ENCODE measurements at regions not wholly inside any gene's neighbourhood (a gene's known extent, or its start where the extent isn't known, plus 50 kb on each side); places are given as distances from the start of the nearest gene placed in this dataset.
"Not testable (repeated sequence)": the region's sequence is repeated elsewhere in the genome, so short reads cannot be mapped to it uniquely, and the experiment has no call there.

GRCh38 chr22:22369219-22369963, 124.8 kb downstream of the VPREB1 start:
- POLR2A ChIA-PET, CTCF ChIA-PET: not testable (repeated sequence)

- CTCF ChIA-PET = no interaction called here
- POLR2A ChIA-PET = no interaction called here
Observed at GRCh38 chr22:22369964-22370270, 125.3 kb downstream of the VPREB1 start.

- ChIA-PET POLR2A (no interaction called here), CTCF (no interaction called here)
Observed at GRCh38 chr22:22371031-22371541, 126.5 kb downstream of the VPREB1 start.

- ChIA-PET CTCF (no interaction called here), POLR2A (no interaction called here)
Observed at GRCh38 chr22:22372086-22372485, 127.5 kb downstream of the VPREB1 start.

- ChIA-PET CTCF (no interaction called here), POLR2A (no interaction called here)
Observed at GRCh38 chr22:22374163-22374562, 129.6 kb downstream of the VPREB1 start.

GRCh38 chr22:22374579-22374978, 130.0 kb downstream of the VPREB1 start:
- POLR2A ChIA-PET = no interaction called here
- CTCF ChIA-PET = no interaction called here

- CTCF ChIA-PET = no interaction called here
- POLR2A ChIA-PET = no interaction called here
Observed at GRCh38 chr22:22375576-22376351, 131.2 kb downstream of the VPREB1 start.

- ChIA-PET POLR2A (no interaction called here), CTCF (no interaction called here)
Observed at GRCh38 chr22:22376352-22376706, 131.7 kb downstream of the VPREB1 start.

GRCh38 chr22:22376884-22377283, 131.7 kb downstream of the ZNF280B start:
- POLR2A ChIA-PET, CTCF ChIA-PET: not testable (repeated sequence)

- CTCF ChIA-PET = no interaction called here
- POLR2A ChIA-PET = no interaction called here
Observed at GRCh38 chr22:22377335-22377734, 131.2 kb downstream of the ZNF280B start.

- ChIA-PET POLR2A (no interaction called here), CTCF (no interaction called here)
Observed at GRCh38 chr22:22378446-22379415, 129.8 kb downstream of the ZNF280B start.

GRCh38 chr22:22380098-22381030, 128.2 kb downstream of the ZNF280B start:
- POLR2A ChIA-PET = no interaction called here
- CTCF ChIA-PET = no interaction called here

- CTCF ChIA-PET, POLR2A ChIA-PET: not testable (repeated sequence)
Observed at GRCh38 chr22:22381292-22381691, 127.2 kb downstream of the ZNF280B start.

- ChIA-PET POLR2A (no interaction called here), CTCF (interaction anchor here (0.6 kb wide), 1 partner anchor 398 kb away, joined by 4 read pairs; no protein-coding TSS in a partner anchor)
Observed at GRCh38 chr22:22384267-22384666, 124.3 kb downstream of the ZNF280B start.

GRCh38 chr22:22384668-22385244, 123.8 kb downstream of the ZNF280B start:
- ChIA-PET CTCF (no interaction called here), POLR2A (no interaction called here)

- ChIA-PET CTCF (no interaction called here), POLR2A (no interaction called here)
Observed at GRCh38 chr22:22386602-22387385, 121.7 kb downstream of the ZNF280B start.

- ChIA-PET POLR2A (no interaction called here), CTCF (no interaction called here)
Observed at GRCh38 chr22:22387386-22387736, 121.2 kb downstream of the ZNF280B start.

- ChIA-PET POLR2A (no interaction called here), CTCF (no interaction called here)
Observed at GRCh38 chr22:22388090-22388489, 120.5 kb downstream of the ZNF280B start.

GRCh38 chr22:22388494-22388893, 120.0 kb downstream of the ZNF280B start:
- POLR2A ChIA-PET = no interaction called here
- CTCF ChIA-PET = no interaction called here
